ENCODE measurements at regions not wholly inside any gene's neighbourhood (a gene's known extent, or its start where the extent isn't known, plus 50 kb on each side); places are given as distances from the start of the nearest gene placed in this dataset.

GRCh38 chr10:25084447-25084846 lies 68.0 kb downstream of the THNSL1 start:
- TF ChIP-seq, protein P1, sequence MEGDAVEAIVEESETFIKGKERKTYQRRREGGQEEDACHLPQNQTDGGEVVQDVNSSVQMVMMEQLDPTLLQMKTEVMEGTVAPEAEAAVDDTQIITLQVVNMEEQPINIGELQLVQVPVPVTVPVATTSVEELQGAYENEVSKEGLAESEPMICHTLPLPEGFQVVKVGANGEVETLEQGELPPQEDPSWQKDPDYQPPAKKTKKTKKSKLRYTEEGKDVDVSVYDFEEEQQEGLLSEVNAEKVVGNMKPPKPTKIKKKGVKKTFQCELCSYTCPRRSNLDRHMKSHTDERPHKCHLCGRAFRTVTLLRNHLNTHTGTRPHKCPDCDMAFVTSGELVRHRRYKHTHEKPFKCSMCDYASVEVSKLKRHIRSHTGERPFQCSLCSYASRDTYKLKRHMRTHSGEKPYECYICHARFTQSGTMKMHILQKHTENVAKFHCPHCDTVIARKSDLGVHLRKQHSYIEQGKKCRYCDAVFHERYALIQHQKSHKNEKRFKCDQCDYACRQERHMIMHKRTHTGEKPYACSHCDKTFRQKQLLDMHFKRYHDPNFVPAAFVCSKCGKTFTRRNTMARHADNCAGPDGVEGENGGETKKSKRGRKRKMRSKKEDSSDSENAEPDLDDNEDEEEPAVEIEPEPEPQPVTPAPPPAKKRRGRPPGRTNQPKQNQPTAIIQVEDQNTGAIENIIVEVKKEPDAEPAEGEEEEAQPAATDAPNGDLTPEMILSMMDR (IDR thresholded peaks at IDR 0.05), result no peak
- TF ChIP-seq POLR2AphosphoS5 (IDR thresholded peaks at IDR 0.05; ENCODE audit: insufficient read depth in 1 of 2, low read depth in 1 of 2), result no peak
